H54 (cell line): ENCODE measurements at regions not wholly inside any gene's neighbourhood (a gene's known extent, or its start where the extent isn't known, plus 50 kb on each side); places are given as distances from the start of the nearest gene placed in this dataset.
A peak's percentile ranks its signal among the peaks of the same experiment; 100 is the strongest.
"Not testable (repeated sequence)": the region's sequence is repeated elsewhere in the genome, so short reads cannot be mapped to it uniquely, and the experiment has no call there.

Experiments
- DNase-seq: peaks from one replicate; pipeline ENCODE4 v3.0.0; 2011; ENCODE audit warnings: low spot score, mixed read lengths; ENCODE audit not compliant: insufficient read length
- FAIRE-seq: peaks from 3 replicates; lab custom pipeline; 2011; peaks lifted over from hg19 to GRCh38; lab: Jason Lieb, UNC
- POLR2A ChIP-seq: IDR thresholded peaks from 2 replicates; pipeline ENCODE4 v1.6.1; 2011; ENCODE audit warnings: low read depth, mild to moderate bottlenecking, low read length

DNA sequence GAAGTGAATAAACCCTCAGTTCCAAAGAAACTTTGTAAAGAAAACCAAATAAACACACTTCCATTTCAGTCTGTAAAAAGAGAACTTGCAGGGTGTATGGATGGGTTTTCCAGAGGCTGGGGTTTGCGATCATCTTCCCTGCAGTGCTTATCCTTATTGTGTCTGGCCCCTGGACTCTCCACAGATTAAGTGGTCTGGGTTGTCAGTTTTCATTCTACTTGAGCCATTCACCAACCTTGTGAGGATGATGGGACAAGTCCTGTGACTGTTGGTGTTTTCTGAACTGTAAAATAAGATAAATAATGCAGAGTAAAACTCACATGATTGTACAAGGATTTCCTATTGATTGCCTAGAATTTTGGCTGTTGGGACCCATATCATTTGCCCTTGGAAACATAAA, 166.1 kb upstream of the MOCS2 start:
- no peak for FAIRE-seq
- no peak for TF ChIP-seq POLR2A
- DNase-seq, result no peak

DNA sequence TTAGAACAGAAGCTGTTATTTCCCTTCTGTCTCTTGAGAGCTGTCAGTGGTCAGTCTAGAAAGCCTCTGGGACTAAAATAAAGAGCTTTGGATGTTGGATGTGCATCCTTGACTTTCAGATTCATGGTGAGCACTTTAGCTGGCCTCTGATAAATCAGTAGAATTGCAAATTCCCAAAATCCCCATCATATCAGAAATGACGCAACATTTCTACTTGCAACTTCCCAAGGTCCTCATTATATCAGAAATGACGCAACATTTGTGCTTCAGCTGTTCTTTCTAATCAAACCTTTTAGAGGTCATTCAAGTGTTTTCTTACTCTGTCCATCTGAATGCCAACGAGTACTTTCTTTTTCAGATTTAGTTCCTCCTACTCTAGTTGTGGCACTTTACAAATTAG, 167.3 kb upstream of the MOCS2 start:
- DNase-seq (no peak), FAIRE-seq (no peak)
- TF ChIP-seq POLR2A, result no peak

DNA sequence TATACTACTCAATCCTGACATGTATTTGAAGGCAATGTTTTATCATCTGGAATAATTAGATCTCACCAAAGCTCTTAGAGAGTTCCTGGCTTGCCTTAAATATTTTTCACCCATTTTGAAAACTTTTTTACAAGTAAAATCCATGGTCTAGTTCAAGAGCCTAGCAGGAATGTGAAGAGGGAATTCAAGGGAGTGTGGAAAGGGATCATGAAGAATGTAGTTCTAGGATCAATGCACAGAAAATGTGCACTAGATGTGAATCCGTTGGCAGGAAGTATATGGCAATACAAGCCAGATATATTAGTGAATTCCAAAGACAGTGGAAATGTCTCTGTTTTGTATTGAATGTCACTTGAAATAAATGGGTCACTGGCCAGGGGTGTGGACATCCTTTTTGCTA, 167.9 kb upstream of the MOCS2 start:
- peak; percentile 15 for FAIRE-seq
- no peak for TF ChIP-seq POLR2A

DNA sequence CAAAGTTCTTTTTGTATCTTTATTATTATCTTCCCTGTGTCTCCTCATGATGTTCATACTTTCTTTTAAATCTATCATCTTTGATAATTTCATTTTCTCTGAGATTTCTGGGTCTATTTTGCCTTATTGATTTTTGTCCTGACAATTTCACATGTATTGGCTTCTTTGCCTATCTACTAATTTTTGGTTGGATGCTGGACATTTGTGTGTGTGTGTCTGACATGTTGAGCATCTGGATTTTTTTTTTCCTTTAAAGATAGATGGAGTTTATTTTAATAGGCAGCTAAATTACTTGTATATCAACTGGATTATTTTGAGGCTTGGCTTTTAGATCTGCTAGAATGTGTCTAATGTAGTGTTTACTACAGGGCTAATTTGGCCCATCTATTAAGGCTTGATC, 178.0 kb upstream of the MOCS2 start:
- DNase-seq (no peak), FAIRE-seq (no peak)
- TF ChIP-seq POLR2A, result no peak

More for the DNA sequence above, 167.9 kb upstream of the MOCS2 start:
- DNase-seq, result no peak

DNA sequence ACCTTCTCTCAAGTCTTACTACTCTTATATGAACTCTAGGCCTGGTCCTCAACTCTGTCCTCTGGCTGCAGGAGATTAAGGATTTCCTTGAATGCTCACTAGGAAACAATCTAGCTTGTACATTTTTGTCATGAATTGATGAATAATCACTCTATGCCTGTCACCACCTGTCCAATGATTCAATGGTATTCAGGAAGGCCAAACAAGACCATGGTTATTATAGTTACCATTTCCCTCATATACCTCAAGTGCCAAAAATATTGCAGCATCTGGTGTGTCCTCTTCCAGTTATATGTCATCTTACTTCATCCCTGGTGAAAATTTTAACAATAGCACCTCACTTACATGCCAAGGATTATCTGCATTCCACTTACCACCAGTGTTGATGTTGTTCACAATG, 179.0 kb upstream of the MOCS2 start:
- no peak for TF ChIP-seq POLR2A
- DNase-seq (no peak), FAIRE-seq (no peak)

DNA sequence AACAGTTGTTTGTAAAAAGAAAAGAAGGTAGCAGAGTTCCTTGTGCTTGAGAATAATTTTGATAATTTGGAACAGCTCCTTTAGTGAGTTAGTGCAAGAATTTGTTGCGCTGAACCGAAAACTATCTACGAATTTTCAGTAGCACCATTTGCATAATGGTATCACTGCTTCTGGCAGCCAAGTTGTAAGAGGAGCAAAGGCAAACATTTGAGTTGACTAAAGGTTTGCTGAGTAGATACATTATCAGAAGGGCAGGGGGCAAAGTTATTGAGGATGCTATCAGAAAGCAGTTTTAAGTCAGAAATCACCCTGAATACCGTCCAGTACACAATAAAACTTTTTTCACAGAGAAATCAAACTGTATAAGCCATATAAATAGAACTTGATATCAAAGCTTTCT, 181.5 kb upstream of the MOCS2 start:
- TF ChIP-seq POLR2A, result no peak
- FAIRE-seq (no peak), DNase-seq (no peak)

DNA sequence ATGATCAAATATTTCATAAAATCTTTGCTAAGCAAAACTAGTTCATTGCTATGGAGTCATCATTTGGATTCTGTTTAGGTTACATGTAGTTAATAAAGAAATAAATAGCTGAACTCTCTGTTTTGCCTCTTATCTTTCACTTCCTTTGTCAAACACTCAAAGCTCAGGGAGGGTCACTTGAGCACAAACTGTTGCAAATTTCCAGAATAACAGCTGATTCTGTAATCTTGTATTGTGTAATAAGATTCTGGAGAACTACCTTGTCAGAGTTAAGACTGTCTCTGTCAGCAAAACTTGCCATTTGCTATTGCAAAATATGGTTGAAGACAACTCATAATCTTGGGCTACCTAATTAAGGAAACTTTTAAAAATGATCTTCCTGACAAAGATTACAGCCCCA, 182.0 kb upstream of the MOCS2 start:
- no peak for TF ChIP-seq POLR2A
- FAIRE-seq (no peak), DNase-seq (no peak)

DNA sequence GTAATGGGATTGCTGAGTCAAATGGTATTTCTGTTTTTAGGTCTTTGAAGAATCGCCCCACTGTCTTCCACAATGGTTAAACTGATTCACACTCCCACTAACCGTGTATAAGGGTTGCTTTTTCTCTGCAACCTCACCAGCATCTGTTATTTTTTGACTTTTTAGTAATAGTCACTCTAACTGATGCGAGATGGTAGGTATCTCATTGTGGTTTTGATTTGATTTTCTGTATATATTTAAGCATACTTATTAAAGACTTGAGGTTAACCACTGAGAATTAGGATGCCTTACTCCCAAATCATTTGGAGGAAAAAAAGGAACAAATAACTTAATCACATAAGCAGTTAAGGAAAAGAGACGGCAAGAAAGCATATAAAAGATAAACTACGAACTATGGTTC, 181.6 kb upstream of the FST start:
- TF ChIP-seq POLR2A, result no peak
- DNase-seq, result no peak
- no peak for FAIRE-seq

DNA sequence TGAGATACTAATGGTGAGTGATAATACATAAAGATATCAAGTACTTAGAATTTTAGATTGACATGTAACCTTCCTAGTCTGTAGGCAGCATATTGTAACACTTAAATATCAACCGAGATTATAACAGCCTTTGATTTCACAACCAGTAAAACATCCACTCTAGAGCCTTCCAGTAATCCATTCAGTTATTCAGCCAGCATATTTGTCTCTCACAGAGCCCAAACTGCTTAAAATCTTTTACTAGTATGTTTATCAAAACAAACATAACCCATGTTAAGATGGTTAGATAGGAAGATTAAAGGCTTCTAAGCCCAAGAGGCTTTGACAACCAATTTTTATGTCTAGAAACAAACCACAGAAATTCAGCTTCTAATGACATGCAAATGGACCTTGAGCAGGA, 177.9 kb upstream of the FST start:
- FAIRE-seq, result no peak
- no peak for TF ChIP-seq POLR2A
- DNase-seq, result no peak

DNA sequence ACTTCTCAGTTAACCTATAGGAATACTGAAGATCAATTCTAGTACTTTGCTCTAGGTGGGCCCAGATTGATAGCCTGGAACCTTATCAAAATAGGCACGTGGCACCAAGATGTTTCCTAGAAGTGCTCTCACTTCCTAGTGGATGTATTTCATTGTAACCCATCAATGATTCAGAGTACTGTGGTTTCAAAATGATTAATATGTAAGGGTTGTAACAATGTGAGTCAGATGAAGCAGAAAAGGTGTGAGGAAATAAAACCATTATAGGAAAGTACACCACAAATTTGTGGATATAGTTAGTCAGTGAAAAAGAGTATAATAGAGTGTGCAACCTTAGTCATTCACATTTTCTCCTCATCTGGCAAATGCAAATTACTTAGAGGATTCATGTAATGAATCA, 177.3 kb upstream of the FST start:
- no peak for TF ChIP-seq POLR2A
- no peak for DNase-seq
- FAIRE-seq, result peak; percentile 91

DNA sequence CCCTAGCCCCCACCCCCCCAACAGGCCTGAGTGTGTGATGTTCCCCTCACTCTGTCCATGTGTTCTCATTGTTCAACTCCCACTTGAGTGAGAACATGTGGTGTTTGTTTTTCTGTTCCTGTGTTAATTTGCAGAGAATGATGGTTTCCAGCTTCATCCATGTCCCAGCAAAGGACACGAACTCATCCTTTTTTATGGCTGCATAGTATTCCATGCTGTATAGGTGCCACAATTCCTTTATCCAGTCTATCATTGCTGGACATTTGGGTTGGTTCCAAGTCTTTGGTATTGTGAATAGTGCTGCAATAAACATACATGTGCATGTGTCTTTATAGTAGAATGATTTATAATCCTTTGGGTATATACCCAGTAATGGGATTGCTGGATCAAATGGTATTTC, 175.1 kb upstream of the FST start:
- FAIRE-seq, DNase-seq: not testable (repeated sequence)

DNA sequence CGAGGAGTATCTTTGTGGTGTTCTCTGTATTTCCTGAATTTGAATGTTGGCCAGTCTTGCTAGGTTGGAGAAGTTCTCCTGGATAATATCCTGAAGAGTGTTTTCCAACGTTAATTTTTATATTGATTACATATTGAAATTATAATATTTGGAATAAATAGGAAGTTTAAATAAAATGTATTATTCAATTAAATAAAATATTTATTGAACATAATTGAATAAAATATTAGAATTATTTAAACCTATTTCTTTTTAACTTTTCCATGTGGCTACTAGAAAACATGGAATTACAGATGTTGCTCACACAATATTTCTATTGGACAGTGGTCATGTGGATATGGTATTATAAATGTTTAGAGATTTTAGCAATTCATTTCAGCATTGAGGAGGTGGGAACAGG, 170.8 kb upstream of the FST start:
- TF ChIP-seq POLR2A, result no peak
- FAIRE-seq, result no peak

DNA sequence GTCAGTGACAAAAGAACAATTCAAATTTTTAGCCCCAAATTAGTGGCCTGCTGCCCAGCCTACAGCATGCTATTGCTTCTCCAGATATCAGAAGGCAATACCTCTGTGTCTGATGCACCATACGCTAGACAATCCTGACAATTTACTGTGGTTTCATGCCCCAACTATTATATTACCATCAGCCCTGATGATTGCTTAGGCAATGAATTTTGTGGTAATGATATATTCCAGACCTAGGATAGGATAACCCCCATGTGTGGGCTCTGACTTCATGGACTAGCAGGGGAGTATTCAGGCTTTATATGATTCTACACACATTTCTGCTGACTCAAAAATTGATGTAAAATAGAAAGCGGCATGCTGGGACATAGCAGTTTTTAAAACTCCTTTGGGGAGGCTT, 168.7 kb upstream of the FST start:
- no peak for DNase-seq
- no peak for TF ChIP-seq POLR2A
- FAIRE-seq, result no peak

More for the DNA sequence above, 170.8 kb upstream of the FST start:
- no peak for DNase-seq

DNA sequence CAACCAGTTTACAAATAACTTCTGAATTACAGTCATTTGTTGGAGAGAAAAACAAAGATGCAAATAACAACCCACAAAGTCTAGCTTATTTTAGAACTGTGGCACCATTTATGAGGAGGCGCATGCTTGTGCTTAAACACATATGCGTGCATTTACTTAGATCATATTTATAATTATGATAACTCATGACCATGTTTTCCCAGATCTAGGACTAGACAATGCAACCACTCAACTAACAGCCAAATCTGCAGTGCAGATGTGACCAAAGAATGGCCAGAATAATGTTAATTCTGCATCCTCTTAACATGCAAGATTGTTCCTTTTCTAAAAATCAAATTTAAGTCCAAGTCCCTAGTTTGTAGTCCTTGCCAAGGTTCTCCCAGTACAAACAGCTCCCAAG, 167.3 kb upstream of the FST start:
- FAIRE-seq, result no peak

DNA sequence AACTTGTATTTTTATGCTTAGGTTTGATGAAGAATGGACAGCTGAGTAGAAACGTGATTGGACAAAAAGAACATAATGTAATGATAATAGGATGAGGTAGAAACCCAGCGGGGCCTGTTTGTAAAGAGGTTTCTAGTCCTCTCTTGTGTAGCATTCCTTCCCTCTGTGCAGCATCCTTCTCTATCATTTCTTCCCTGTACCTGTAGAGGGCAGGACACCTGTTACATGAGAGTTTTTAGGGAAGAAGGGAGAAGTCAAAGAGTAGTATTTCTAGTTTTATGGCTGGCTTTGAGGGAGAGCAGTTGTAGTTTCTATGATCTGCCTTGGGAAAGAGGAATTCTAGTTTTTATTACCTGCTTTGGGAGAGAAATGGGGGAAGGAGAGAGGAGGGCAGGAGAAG, 162.1 kb upstream of the FST start:
- FAIRE-seq (no peak), DNase-seq (no peak)
- TF ChIP-seq POLR2A, result no peak

More for the DNA sequence above, 167.3 kb upstream of the FST start:
- no peak for DNase-seq
- no peak for TF ChIP-seq POLR2A

DNA sequence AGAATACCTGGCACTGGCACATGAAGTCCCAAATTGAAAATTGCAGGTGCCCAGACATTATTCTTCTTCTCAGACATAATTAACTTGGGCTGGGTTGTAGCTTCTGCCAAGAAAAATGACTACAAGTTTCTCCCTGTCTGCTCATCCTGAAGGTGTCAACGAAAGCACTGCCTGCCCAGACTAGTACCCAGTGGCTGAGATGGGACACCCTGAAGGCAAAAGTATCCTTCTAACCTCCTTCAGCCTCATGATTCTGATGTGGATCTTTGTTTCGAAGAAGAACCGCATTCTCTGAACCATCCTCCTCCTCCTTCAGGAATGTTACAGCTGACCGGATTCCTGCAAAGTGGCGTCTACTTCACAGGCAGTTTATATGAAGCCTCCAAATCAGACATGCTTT, 161.1 kb upstream of the FST start:
- no peak for DNase-seq
- no peak for TF ChIP-seq POLR2A
- no peak for FAIRE-seq
